Epithelial cell of esophagus (primary cell): ENCODE measurements at regions not wholly inside any gene's neighbourhood (a gene's known extent, or its start where the extent isn't known, plus 50 kb on each side); places are given as distances from the start of the nearest gene placed in this dataset.

Experiments used
- DNase-seq: peaks from one replicate; pipeline ENCODE4 v3.0.0; 2010; ENCODE audit warnings: low read depth
- H3K4me3 ChIP-seq: 2 replicates; pipeline ENCODE4 v1.5.1; 2011; ENCODE audit warnings: mild to moderate bottlenecking, low read length, control low read depth
- TF ChIP-seq, protein P1 (sequence below): IDR thresholded peaks from 2 replicates; pipeline ENCODE4 v1.5.1; 2011; ENCODE audit warnings: low read depth, mild to moderate bottlenecking, low read length, control low read depth, inconsistent platforms; ENCODE audit not compliant: insufficient read depth; ENCODE audit errors: missing control alignments

DNA sequence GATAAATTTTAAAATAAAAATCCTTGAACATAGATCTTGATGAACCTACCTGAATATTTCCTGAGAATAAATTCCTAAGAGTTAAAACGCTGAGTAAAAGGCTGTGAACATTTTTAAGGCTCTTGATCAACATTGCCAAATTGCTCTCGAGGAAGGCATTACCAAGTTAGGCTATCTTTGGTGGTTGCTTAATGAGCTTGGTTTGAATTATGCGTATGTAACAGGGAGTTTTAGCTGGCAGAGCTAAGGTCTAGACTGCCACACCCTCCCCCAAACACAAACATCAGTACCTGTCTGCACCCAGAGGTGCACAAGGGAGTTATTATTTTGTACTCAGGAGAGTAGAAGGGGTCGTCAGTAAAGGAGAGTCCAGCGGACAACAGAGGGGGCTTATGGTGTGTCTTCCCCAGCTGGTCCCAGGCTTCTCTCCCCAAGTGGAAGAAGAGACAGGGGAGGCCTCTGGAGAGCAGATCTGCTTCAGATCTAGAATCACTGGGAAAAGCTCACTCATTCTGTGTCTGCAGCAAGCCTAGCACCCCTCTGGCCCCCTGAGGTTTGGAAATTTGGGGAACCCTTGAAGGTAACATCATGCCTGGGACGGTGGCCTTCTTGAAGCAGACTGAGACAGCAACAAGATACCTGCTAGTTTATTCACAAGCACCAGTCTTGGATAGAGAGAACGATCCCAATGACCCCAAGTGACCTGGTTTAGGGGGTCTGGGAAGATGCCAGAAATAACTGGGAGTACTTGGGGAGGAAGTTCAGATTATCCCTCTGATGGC, 197.2 kb upstream of the ID2 start:
- no peak for DNase-seq
- no peak overlapping the region for H3K4me3 ChIP-seq
- TF ChIP-seq, protein P1, sequence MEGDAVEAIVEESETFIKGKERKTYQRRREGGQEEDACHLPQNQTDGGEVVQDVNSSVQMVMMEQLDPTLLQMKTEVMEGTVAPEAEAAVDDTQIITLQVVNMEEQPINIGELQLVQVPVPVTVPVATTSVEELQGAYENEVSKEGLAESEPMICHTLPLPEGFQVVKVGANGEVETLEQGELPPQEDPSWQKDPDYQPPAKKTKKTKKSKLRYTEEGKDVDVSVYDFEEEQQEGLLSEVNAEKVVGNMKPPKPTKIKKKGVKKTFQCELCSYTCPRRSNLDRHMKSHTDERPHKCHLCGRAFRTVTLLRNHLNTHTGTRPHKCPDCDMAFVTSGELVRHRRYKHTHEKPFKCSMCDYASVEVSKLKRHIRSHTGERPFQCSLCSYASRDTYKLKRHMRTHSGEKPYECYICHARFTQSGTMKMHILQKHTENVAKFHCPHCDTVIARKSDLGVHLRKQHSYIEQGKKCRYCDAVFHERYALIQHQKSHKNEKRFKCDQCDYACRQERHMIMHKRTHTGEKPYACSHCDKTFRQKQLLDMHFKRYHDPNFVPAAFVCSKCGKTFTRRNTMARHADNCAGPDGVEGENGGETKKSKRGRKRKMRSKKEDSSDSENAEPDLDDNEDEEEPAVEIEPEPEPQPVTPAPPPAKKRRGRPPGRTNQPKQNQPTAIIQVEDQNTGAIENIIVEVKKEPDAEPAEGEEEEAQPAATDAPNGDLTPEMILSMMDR, result no peak

DNA sequence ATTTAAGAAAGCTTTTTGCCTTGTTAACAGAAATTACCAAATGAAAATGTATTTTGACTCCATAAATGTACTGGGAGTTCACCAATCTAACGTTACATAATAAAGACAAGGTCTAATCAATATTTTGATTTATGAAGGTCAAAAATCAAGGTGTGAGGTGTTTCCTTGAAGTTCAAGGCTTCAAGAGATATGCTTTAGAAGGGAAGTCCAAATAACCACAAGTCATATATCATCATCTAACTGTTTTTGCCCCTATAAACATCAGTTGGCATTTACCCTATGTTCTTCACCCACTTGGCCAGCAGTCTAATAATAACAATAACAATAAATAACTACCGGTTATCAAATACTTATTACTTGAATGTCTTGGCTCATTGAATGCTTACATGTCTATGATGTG, 196.1 kb upstream of the ID2 start:
- no peak overlapping the region for H3K4me3 ChIP-seq
- TF ChIP-seq, protein P1, result no peak
- DNase-seq, result no peak

DNA sequence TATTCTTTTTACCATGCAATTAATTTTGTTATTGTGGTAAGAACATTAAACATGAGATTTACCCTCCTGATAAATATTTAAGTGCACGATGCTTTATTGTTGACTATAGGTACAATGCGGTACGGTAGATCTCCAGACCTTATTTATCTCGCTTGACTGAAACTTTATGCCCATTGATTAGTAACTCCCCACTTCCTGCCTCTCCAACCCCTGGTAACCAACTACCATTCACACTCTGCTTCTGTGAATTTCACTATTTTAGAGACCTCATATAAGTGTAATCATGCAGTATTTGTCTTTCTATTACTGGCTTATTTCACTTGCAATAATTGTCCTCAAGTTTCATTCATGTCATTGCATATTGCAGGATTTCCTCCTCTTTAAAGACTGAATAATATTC, 195.7 kb upstream of the ID2 start:
- H3K4me3 ChIP-seq, result no peak overlapping the region
- TF ChIP-seq, protein P1, result no peak
- no peak for DNase-seq

- H3K4me3 ChIP-seq, result no peak overlapping the region
- DNase-seq, result no peak
- TF ChIP-seq, protein P1, result no peak
Observed at GRCh38 chr2:8487461-8487932, 194.4 kb upstream of the ID2 start.

- H3K4me3 ChIP-seq, result no peak overlapping the region
- no peak for DNase-seq
- TF ChIP-seq, protein P1, result no peak
Observed at GRCh38 chr2:8488001-8488738, 193.7 kb upstream of the ID2 start.

DNA sequence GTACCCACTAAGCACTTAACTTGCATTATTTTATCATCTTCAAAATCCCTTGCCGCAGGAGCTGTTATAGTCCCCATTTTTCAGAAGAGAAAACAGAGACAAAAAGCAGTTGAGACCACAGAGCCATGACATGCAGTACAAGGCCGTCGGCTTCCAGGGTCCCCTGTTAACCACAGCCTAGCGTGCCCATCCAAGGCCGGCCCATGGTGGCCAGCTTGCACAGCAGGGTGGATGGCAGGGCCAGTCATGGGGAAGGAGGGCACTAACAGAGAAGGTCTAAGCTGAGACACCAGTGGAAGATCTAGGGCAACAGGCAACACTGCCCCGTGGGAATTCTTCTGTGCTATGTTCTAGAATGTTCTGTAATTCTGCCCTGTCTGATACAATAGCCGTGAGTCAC, 192.6 kb upstream of the ID2 start:
- no peak overlapping the region for H3K4me3 ChIP-seq
- DNase-seq, result no peak
- TF ChIP-seq, protein P1, result no peak
